H1 (cell line): ENCODE measurements at regions not wholly inside any gene's neighbourhood (a gene's known extent, or its start where the extent isn't known, plus 50 kb on each side); places are given as distances from the start of the nearest gene placed in this dataset.

Experiments
- HDAC2 ChIP-seq, 2 experiments: fragments of 300-600 bp in 1 of 2; sonication (generic) in 1 of 2; IDR thresholded peaks; 2 replicates each; pipeline ENCODE4 v1.6.1; 2011 to 2012; ENCODE audit warnings: low read depth in 2 of 2, low read length in 2 of 2, mild to moderate bottlenecking in 2 of 2, moderate library complexity in 2 of 2, borderline replicate concordance in 1 of 2, inconsistent platforms in 1 of 2

GRCh38 chr10:121337427-121337826 lies 260.8 kb downstream of the FGFR2 start (continued):
- no peak for TF ChIP-seq HDAC2 (IDR thresholded peaks at IDR 0.05; ENCODE audit: borderline replicate concordance in 1 of 2, low read depth in 2 of 2, low read length in 2 of 2)
